MM.1S (cell line): ENCODE measurements at regions not wholly inside any gene's neighbourhood (a gene's known extent, or its start where the extent isn't known, plus 50 kb on each side); places are given as distances from the start of the nearest gene placed in this dataset.

ENCODE experiments used
- DNase-seq: peaks from one replicate; pipeline ENCODE4 v3.0.0-alpha.2; 2015
- H2AFZ ChIP-seq: fragments of 300-600 bp; sonication (generic); 2 replicates; pipeline ENCODE4 v1.6.0; 2016; ENCODE audit warnings: antibody characterized with exemption, low read length
- H3F3A ChIP-seq: fragments of 300-600 bp; sonication (generic); 2 replicates; pipeline ENCODE4 v1.6.1; 2016; ENCODE audit warnings: mild to moderate bottlenecking, antibody characterized with exemption, low read length, moderate library complexity, mixed read lengths; ENCODE audit not compliant: insufficient read depth
- H3K27ac ChIP-seq: fragments of 300-600 bp; sonication (generic); 2 replicates; pipeline ENCODE4 v1.5.1; 2016; ENCODE audit warnings: mild to moderate bottlenecking, low read length
- H3K27me3 ChIP-seq: fragments of 300-600 bp; sonication (generic); replicated peaks from 2 replicates; pipeline ENCODE4 v1.6.0; 2016; ENCODE audit warnings: low read length; ENCODE audit not compliant: insufficient read depth
- H3K36me3 ChIP-seq: fragments of 300-600 bp; sonication (generic); replicated peaks from 2 replicates; pipeline ENCODE4 v1.6.1; 2016; ENCODE audit warnings: mild to moderate bottlenecking, low read length, mixed read lengths; ENCODE audit not compliant: insufficient read depth
- H3K4me1 ChIP-seq: fragments of 300-600 bp; sonication (generic); 2 replicates; pipeline ENCODE4 v1.6.1; 2016; ENCODE audit warnings: low read length, mixed read lengths
- H3K4me2 ChIP-seq: fragments of 300-600 bp; sonication (generic); 2 replicates; pipeline ENCODE4 v1.6.0; 2016; ENCODE audit warnings: low read depth, low read length
- H3K4me3 ChIP-seq: fragments of 300-600 bp; sonication (generic); 2 replicates; pipeline ENCODE4 v1.5.1; 2016; ENCODE audit warnings: low read length, mixed read lengths
- H3K79me2 ChIP-seq: fragments of 300-600 bp; sonication (generic); 2 replicates; pipeline ENCODE4 v1.6.1; 2016; ENCODE audit warnings: mixed run types, low read length, mixed read lengths
- H3K9ac ChIP-seq: fragments of 300-600 bp; sonication (generic); 2 replicates; pipeline ENCODE4 v1.6.1; 2016; ENCODE audit warnings: low read length, mixed read lengths
- H3K9me2 ChIP-seq: fragments of 300-600 bp; sonication (generic); replicated peaks from 2 replicates; pipeline ENCODE4 v1.6.1; 2016; ENCODE audit warnings: mild to moderate bottlenecking, low read length, mixed read lengths; ENCODE audit not compliant: insufficient read depth
- H3K9me3 ChIP-seq: fragments of 300-600 bp; sonication (generic); replicated peaks from 2 replicates; pipeline ENCODE4 v1.6.1; 2016; ENCODE audit warnings: mild to moderate bottlenecking, low read length, mixed read lengths; ENCODE audit not compliant: insufficient read depth
- H4K20me1 ChIP-seq: fragments of 300-600 bp; sonication (generic); 2 replicates; pipeline ENCODE4 v1.6.1; 2016; ENCODE audit warnings: mild to moderate bottlenecking, low read length, moderate library complexity, mixed read lengths; ENCODE audit not compliant: insufficient read depth
- CTCF ChIP-seq: fragments of 300-600 bp; sonication (generic); IDR thresholded peaks from 2 replicates; pipeline ENCODE4 v1.5.1; 2016; ENCODE audit warnings: antibody characterized with exemption, low read length, mixed read lengths
- EZH2 ChIP-seq: fragments of 300-600 bp; sonication (generic); optimal IDR thresholded peaks from 2 replicates; pipeline ENCODE3; 2017; ENCODE audit warnings: low read depth, mild to moderate bottlenecking, antibody characterized with exemption, low read length, mixed read lengths
- EZH2phosphoT487 ChIP-seq: fragments of 300-600 bp; sonication (generic); IDR thresholded peaks from 2 replicates; pipeline ENCODE4 v1.6.1; 2018; ENCODE audit warnings: antibody characterized with exemption, low read length

DNA sequence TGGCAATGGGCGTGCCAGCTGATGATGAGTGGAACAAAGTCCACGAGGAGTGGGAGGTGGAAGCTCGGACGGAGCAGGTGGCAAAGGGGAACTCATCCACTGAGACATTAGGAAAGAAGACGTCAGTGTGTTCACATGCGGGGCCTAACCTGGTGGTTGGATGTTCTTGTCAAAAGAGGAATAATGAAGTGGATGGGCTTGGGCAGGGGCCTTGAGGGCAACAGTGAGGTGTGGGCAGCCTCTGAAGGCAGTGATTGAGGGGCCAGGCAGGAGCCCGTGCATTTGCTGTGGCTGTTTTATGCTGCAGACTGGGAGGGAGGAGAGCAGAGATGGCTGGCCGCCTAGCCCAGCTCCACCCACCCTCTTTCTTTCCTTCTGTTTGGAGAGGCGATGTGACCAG is 74.5 kb downstream of the LRRC30 start:
- TF ChIP-seq EZH2phosphoT487 (no peak), CTCF (no peak), EZH2 (no peak)
- no peak for DNase-seq
- Histone ChIP-seq H4K20me1 (no peaks in the 10 kb centered on the region), H3K79me2 (no peaks in the 10 kb centered on the region), H3K4me2 (no peak overlapping the region), H3K27me3 (no peaks in the 10 kb centered on the region), H2AFZ (no peak overlapping the region), H3K9me2 (no peaks in the 10 kb centered on the region), H3K27ac (no peak overlapping the region), H3K4me3 (no peak overlapping the region), H3K9me3 (no peaks in the 10 kb centered on the region), H3K36me3 (no peaks in the 10 kb centered on the region), H3F3A (no peaks in the 10 kb centered on the region), H3K4me1 (no peaks in the 10 kb centered on the region), H3K9ac (no peak overlapping the region)

- Histone ChIP-seq H3K9me3 (no peaks in the 10 kb centered on the region), H3F3A (no peaks in the 10 kb centered on the region), H3K27me3 (no peaks in the 10 kb centered on the region), H3K9ac (no peak overlapping the region), H3K4me2 (no peak overlapping the region), H4K20me1 (no peaks in the 10 kb centered on the region), H3K36me3 (no peaks in the 10 kb centered on the region), H3K4me3 (no peak overlapping the region), H3K27ac (no peak overlapping the region), H2AFZ (no peak overlapping the region), H3K4me1 (no peaks in the 10 kb centered on the region), H3K79me2 (no peaks in the 10 kb centered on the region), H3K9me2 (no peaks in the 10 kb centered on the region)
- DNase-seq, result no peak
- TF ChIP-seq EZH2phosphoT487, result no peak
- TF ChIP-seq CTCF, result no peak
- no peak for TF ChIP-seq EZH2
These were observed 76.1 kb downstream of the LRRC30 start for GRCh38 chr18:7307030-7307429.

DNA sequence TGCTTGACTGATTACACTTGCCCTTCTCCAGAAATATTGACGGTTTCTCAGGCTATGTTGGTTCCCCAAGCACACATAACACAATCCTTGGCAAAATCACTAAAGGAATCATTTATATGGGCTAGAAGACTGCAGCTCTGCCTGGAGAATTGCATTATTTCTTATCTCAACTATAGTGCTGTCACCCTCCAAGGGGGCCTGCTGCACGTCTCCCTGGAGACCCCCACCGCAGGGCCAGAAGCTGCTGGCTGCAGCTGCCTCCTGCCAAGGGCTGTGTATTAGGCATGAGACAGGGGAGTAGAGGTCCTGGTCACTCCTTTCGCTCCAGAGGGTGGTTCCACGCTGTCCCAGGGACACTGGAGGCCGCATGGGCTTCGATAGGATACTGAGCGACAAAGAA is 76.6 kb downstream of the LRRC30 start:
- H3F3A ChIP-seq, result no peaks in the 10 kb centered on the region
- no peaks in the 10 kb centered on the region for H3K79me2 ChIP-seq
- H3K4me3 ChIP-seq, result no peak overlapping the region
- H3K4me1 ChIP-seq, result no peaks in the 10 kb centered on the region
- H3K36me3 ChIP-seq, result no peaks in the 10 kb centered on the region
- no peak overlapping the region for H2AFZ ChIP-seq
- no peak overlapping the region for H3K27ac ChIP-seq
- TF ChIP-seq EZH2phosphoT487, result no peak
- no peak for TF ChIP-seq CTCF
- TF ChIP-seq EZH2, result no peak
- DNase-seq, result no peak
- H3K9ac ChIP-seq, result no peak overlapping the region
- no peaks in the 10 kb centered on the region for H3K9me3 ChIP-seq
- no peaks in the 10 kb centered on the region for H3K27me3 ChIP-seq
- no peaks in the 10 kb centered on the region for H4K20me1 ChIP-seq
- no peaks in the 10 kb centered on the region for H3K9me2 ChIP-seq
- no peak overlapping the region for H3K4me2 ChIP-seq

DNA sequence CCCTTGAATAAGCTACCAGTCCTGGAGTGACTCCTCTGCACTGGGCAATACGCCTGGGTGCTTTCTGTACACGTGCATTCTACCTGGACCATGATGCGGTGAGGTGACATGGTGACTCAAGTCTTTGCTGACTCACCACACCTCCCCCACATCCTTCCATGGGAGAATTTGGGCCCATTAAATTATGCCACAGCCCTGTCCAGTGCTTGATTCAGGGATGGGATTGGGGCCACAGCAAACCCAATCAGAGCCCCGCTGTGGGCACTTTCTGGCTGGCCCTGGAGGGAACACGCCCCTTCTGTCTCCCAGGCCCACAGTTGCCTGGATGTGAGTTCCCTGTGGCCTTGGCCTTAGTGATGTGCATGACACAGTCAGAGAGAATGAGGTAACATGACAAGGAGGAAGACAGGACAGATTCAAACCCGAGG is 86.9 kb downstream of the LRRC30 start:
- no peaks in the 10 kb centered on the region for H3K36me3 ChIP-seq
- H3K4me1 ChIP-seq, result no peaks in the 10 kb centered on the region
- H3K9ac ChIP-seq, result no peak overlapping the region
- H3K79me2 ChIP-seq, result no peaks in the 10 kb centered on the region
- no peak overlapping the region for H3K4me2 ChIP-seq
- no peak for TF ChIP-seq CTCF
- TF ChIP-seq EZH2, result no peak
- TF ChIP-seq EZH2phosphoT487, result no peak
- no peak overlapping the region for H3K27ac ChIP-seq
- H3K27me3 ChIP-seq, result no peaks in the 10 kb centered on the region
- no peaks in the 10 kb centered on the region for H3K9me3 ChIP-seq
- no peaks in the 10 kb centered on the region for H4K20me1 ChIP-seq
- DNase-seq, result no peak
- no peak overlapping the region for H2AFZ ChIP-seq
- no peaks in the 10 kb centered on the region for H3F3A ChIP-seq
- H3K4me3 ChIP-seq, result no peak overlapping the region
- H3K9me2 ChIP-seq, result no peaks in the 10 kb centered on the region
